DMS 273 (cell line): ENCODE measurements at regions not wholly inside any gene's neighbourhood (a gene's known extent, or its start where the extent isn't known, plus 50 kb on each side); places are given as distances from the start of the nearest gene placed in this dataset.
"Not testable (repeated sequence)": the region's sequence is repeated elsewhere in the genome, so short reads cannot be mapped to it uniquely, and the experiment has no call there.

Source experiments
- DNase-seq: peaks from one replicate; lab custom pipeline; 2025; ENCODE audit not compliant: unreplicated experiment; lab: John Stamatoyannopoulos, UW

GRCh38 chr4:63106600-63106999 lies 1302.7 kb downstream of the TECRL start:
- no peak for DNase-seq

GRCh38 chr4:63105839-63106238 lies 1303.4 kb downstream of the TECRL start:
- DNase-seq, result no peak

- no peak for DNase-seq
Observed at GRCh38 chr4:63090641-63091040, 1318.6 kb downstream of the TECRL start.

GRCh38 chr4:63085091-63085490 lies 1324.2 kb downstream of the TECRL start:
- DNase-seq, result no peak

GRCh38 chr4:63080934-63081333 lies 1328.3 kb downstream of the TECRL start:
- DNase-seq, result no peak

GRCh38 chr4:63063760-63064159 lies 1345.5 kb downstream of the TECRL start:
- DNase-seq, result no peak

- not testable (repeated sequence) for DNase-seq
Observed at GRCh38 chr4:63062891-63063290, 1346.4 kb downstream of the TECRL start.

- no peak for DNase-seq
Observed at GRCh38 chr4:63049726-63050125, 1359.5 kb downstream of the TECRL start.

GRCh38 chr4:63049278-63049677 lies 1360.0 kb downstream of the TECRL start:
- no peak for DNase-seq

GRCh38 chr4:63036159-63036866 lies 1372.9 kb downstream of the TECRL start:
- no peak for DNase-seq

- DNase-seq, result no peak
Observed at GRCh38 chr4:63029380-63029779, 1379.9 kb downstream of the TECRL start.

GRCh38 chr4:63020661-63021060 lies 1388.6 kb downstream of the TECRL start:
- no peak for DNase-seq

GRCh38 chr4:63017300-63017699 lies 1392.0 kb downstream of the TECRL start:
- DNase-seq, result no peak

GRCh38 chr4:62970846-62971245 lies 1438.4 kb downstream of the TECRL start:
- no peak for DNase-seq

GRCh38 chr4:62960415-62960814 lies 1448.8 kb downstream of the TECRL start:
- DNase-seq, result no peak

GRCh38 chr4:62953752-62954151 lies 1455.5 kb downstream of the TECRL start:
- DNase-seq, result no peak

- DNase-seq, result no peak
Observed at GRCh38 chr4:62952366-62952765, 1456.9 kb downstream of the TECRL start.

- DNase-seq, result no peak
Observed at GRCh38 chr4:62948108-62948507, 1461.1 kb downstream of the TECRL start.

- DNase-seq, result no peak
Observed at GRCh38 chr4:62940229-62940628, 1469.0 kb downstream of the TECRL start.

- DNase-seq, result no peak
Observed at GRCh38 chr4:62930884-62931283, 1478.4 kb downstream of the TECRL start.

GRCh38 chr4:62928483-62928882 lies 1480.8 kb downstream of the TECRL start:
- DNase-seq, result no peak

GRCh38 chr4:62927574-62927973 lies 1481.7 kb downstream of the TECRL start:
- no peak for DNase-seq

GRCh38 chr4:62923783-62924182 lies 1485.5 kb downstream of the TECRL start:
- DNase-seq, result no peak
